HG03520 (cell line): ENCODE measurements at regions not wholly inside any gene's neighbourhood (a gene's known extent, or its start where the extent isn't known, plus 50 kb on each side); places are given as distances from the start of the nearest gene placed in this dataset.
"Not testable (repeated sequence)": the region's sequence is repeated elsewhere in the genome, so short reads cannot be mapped to it uniquely, and the experiment has no call there.

Experiments
- ATAC-seq: cut with Tn5 transposase; IDR thresholded peaks from one replicate; pipeline ENCODE4 v1.9.1; 2021; ENCODE audit warnings: mild to moderate bottlenecking, moderate library complexity; ENCODE audit not compliant: unreplicated experiment

GRCh38 chr17:18546514-18547398 lies 70.2 kb downstream of the LGALS9C start:
- ATAC-seq, result not testable (repeated sequence)

- not testable (repeated sequence) for ATAC-seq
Measured at GRCh38 chr17:18557086-18557485, 80.5 kb downstream of the LGALS9C start.

- peak; percentile 55 for ATAC-seq
Measured at GRCh38 chr17:18563381-18564098, 80.7 kb downstream of the TBC1D28 start.

GRCh38 chr17:18564099-18564448 lies 80.1 kb downstream of the TBC1D28 start:
- ATAC-seq, result peak; percentile 28

GRCh38 chr17:18568108-18568995 lies 75.8 kb downstream of the TBC1D28 start:
- not testable (repeated sequence) for ATAC-seq

GRCh38 chr17:18569489-18569913 lies 74.7 kb downstream of the TBC1D28 start:
- ATAC-seq, result not testable (repeated sequence)

- not testable (repeated sequence) for ATAC-seq
Measured at GRCh38 chr17:18572536-18572935, 71.7 kb downstream of the TBC1D28 start.

- not testable (repeated sequence) for ATAC-seq
Measured at GRCh38 chr17:18574137-18574536, 70.1 kb downstream of the TBC1D28 start.
